H9 (cell line): ENCODE measurements at regions not wholly inside any gene's neighbourhood (a gene's known extent, or its start where the extent isn't known, plus 50 kb on each side); places are given as distances from the start of the nearest gene placed in this dataset.
"Not testable (repeated sequence)": the region's sequence is repeated elsewhere in the genome, so short reads cannot be mapped to it uniquely, and the experiment has no call there.

Experiments used
- DNase-seq: peaks from one replicate; pipeline ENCODE4 v3.0.0-alpha.2; 2017
- H2AFZ ChIP-seq: one replicate; pipeline ENCODE4 v1.6.1; 2013; ENCODE audit warnings: mild to moderate bottlenecking, low read length, control low read depth, moderate library complexity
- H2AK5ac ChIP-seq: 2 replicates; pipeline ENCODE4 v1.6.1; 2013; ENCODE audit warnings: low read length, control low read depth, mixed read lengths; ENCODE audit not compliant: insufficient read length
- H2BK120ac ChIP-seq: one replicate; pipeline ENCODE4 v1.6.1; 2013; ENCODE audit warnings: low read depth, mild to moderate bottlenecking, low read length, control low read depth, inconsistent platforms; ENCODE audit not compliant: poor library complexity, severe bottlenecking
- H2BK12ac ChIP-seq: 2 replicates; pipeline ENCODE4 v1.6.1; 2013; ENCODE audit warnings: low read length, control low read depth, mixed read lengths, low read depth; ENCODE audit not compliant: insufficient read length
- H2BK15ac ChIP-seq: 2 replicates; pipeline ENCODE4 v1.6.1; 2013; ENCODE audit warnings: low read depth, low read length, control low read depth
- H2BK20ac ChIP-seq: one replicate; pipeline ENCODE4 v1.6.1; 2013; ENCODE audit warnings: low read depth, mild to moderate bottlenecking, low read length, control low read depth, inconsistent platforms; ENCODE audit not compliant: poor library complexity, severe bottlenecking
- H2BK5ac ChIP-seq: 2 replicates; pipeline ENCODE4 v1.6.1; 2013; ENCODE audit warnings: low read length, control low read depth, mixed read lengths; ENCODE audit not compliant: insufficient read length
- H3K14ac ChIP-seq: 2 replicates; pipeline ENCODE4 v1.6.1; 2013; ENCODE audit warnings: low read length, control low read depth; ENCODE audit not compliant: insufficient read depth
- H3K18ac ChIP-seq: 2 replicates; pipeline ENCODE4 v1.6.1; 2013; ENCODE audit warnings: low read depth, mild to moderate bottlenecking, mixed read lengths, low read length, control low read depth; ENCODE audit not compliant: insufficient read length
- H3K23ac ChIP-seq: 2 replicates; pipeline ENCODE4 v1.6.1; 2013; ENCODE audit warnings: low read length, control low read depth, mixed read lengths, low read depth; ENCODE audit not compliant: insufficient read length
- H3K23me2 ChIP-seq: 2 replicates; pipeline ENCODE4 v1.6.1; 2013; ENCODE audit warnings: low read depth, mild to moderate bottlenecking, mixed read lengths, low read length, control low read depth; ENCODE audit not compliant: insufficient read length, poor library complexity, severe bottlenecking
- H3K27ac ChIP-seq: 2 replicates; pipeline ENCODE4 v1.5.1; 2013; ENCODE audit warnings: low read length, control low read depth, mixed read lengths, low read depth; ENCODE audit not compliant: insufficient read length
- H3K27me3 ChIP-seq: 2 replicates; pipeline ENCODE4 v1.6.1; 2013; ENCODE audit warnings: low read length, control low read depth, inconsistent platforms; ENCODE audit not compliant: insufficient read depth
- H3K4ac ChIP-seq: 2 replicates; pipeline ENCODE4 v1.6.1; 2013; ENCODE audit warnings: low read depth, mild to moderate bottlenecking, control low read depth, inconsistent platforms, low read length, moderate library complexity
- H3K4me1 ChIP-seq: 2 replicates; pipeline ENCODE4 v1.6.1; 2013; ENCODE audit warnings: low read length, control low read depth, inconsistent platforms; ENCODE audit not compliant: insufficient read depth
- H3K4me2 ChIP-seq: 2 replicates; pipeline ENCODE4 v1.6.1; 2013; ENCODE audit warnings: low read length, control low read depth, mixed read lengths; ENCODE audit not compliant: insufficient read length, insufficient read depth
- H3K56ac ChIP-seq: 2 replicates; pipeline ENCODE4 v1.6.1; 2013; ENCODE audit warnings: low read depth, mild to moderate bottlenecking, mixed read lengths, low read length, control low read depth; ENCODE audit not compliant: insufficient read length
- H3K79me1 ChIP-seq: 2 replicates; pipeline ENCODE4 v1.6.1; 2013; ENCODE audit warnings: low read depth, mild to moderate bottlenecking, moderate library complexity, low read length, control low read depth, inconsistent platforms; ENCODE audit not compliant: insufficient read depth, poor library complexity, severe bottlenecking
- H3K79me2 ChIP-seq: 2 replicates; pipeline ENCODE4 v1.6.1; 2013; ENCODE audit warnings: low read length, control low read depth, inconsistent platforms; ENCODE audit not compliant: insufficient read depth
- H3K9ac ChIP-seq: 2 replicates; pipeline ENCODE4 v1.6.1; 2013; ENCODE audit warnings: low read length, control low read depth, mixed read lengths; ENCODE audit not compliant: insufficient read length; ENCODE audit errors: extremely low read depth
- H3K9me3 ChIP-seq: one replicate; pipeline ENCODE4 v1.6.1; 2013; ENCODE audit warnings: low read depth, low read length, inconsistent platforms; ENCODE audit not compliant: control insufficient read depth
- H3T11ph ChIP-seq: one replicate; pipeline ENCODE4 v1.6.1; 2013; ENCODE audit warnings: mild to moderate bottlenecking, low read length, control low read depth, inconsistent platforms
- H4K20me1 ChIP-seq: one replicate; pipeline ENCODE4 v1.6.1; 2013; ENCODE audit not compliant: control insufficient read depth, insufficient read length, insufficient read depth
- H4K5ac ChIP-seq: 2 replicates; pipeline ENCODE4 v1.6.1; 2013; ENCODE audit warnings: low read depth, mild to moderate bottlenecking, mixed read lengths, low read length, control low read depth; ENCODE audit not compliant: insufficient read length
- H4K8ac ChIP-seq: replicated peaks from 2 replicates; pipeline ENCODE4 v1.6.1; 2013; ENCODE audit warnings: low read length, control low read depth, mixed read lengths, low read depth; ENCODE audit not compliant: insufficient read length
- H4K91ac ChIP-seq: 2 replicates; pipeline ENCODE4 v1.6.1; 2013; ENCODE audit warnings: low read depth, mild to moderate bottlenecking, moderate library complexity, mixed read lengths, low read length, control low read depth; ENCODE audit not compliant: insufficient read length
- H3K27ac Mint-ChIP-seq, 3 experiments: 2 replicates in 2 of 3; 3 replicates in 1 of 3; pipeline ENCODE4 v1.8.0; 2020 to 2021; ENCODE audit warnings: mixed read lengths in 3 of 3, mild to moderate bottlenecking in 1 of 3, moderate library complexity in 1 of 3
- H3K27me3 Mint-ChIP-seq: 2 replicates; pipeline ENCODE4 v1.8.0; 2021; ENCODE audit warnings: low read depth, mild to moderate bottlenecking, moderate library complexity, mixed read lengths
- H3K36me3 Mint-ChIP-seq, 3 experiments: 2 replicates in 2 of 3; 3 replicates in 1 of 3; pipeline ENCODE4 v1.8.0; 2020 to 2021; ENCODE audit warnings: low read depth in 3 of 3, mixed read lengths in 3 of 3; ENCODE audit not compliant: insufficient read depth in 1 of 3
- H3K4me1 Mint-ChIP-seq, 2 experiments: 2 replicates each; pipeline ENCODE4 v1.8.0; 2020; ENCODE audit warnings: mixed read lengths in 2 of 2
- H3K4me3 Mint-ChIP-seq, 2 experiments: 2 replicates in 1 of 2; 3 replicates in 1 of 2; pipeline ENCODE4 v1.8.0; 2020 to 2021; ENCODE audit warnings: mild to moderate bottlenecking in 2 of 2, mixed read lengths in 2 of 2, moderate library complexity in 1 of 2
- H3K9me3 Mint-ChIP-seq, 2 experiments: 2 replicates in 1 of 2; 3 replicates in 1 of 2; pipeline ENCODE4 v1.8.0; 2020; ENCODE audit warnings: mild to moderate bottlenecking in 2 of 2, mixed read lengths in 2 of 2, moderate library complexity in 1 of 2
- CTCF ChIP-seq: fragments of 200-600 bp; sonication (generic); conservative IDR thresholded peaks from 3 replicates; pipeline ENCODE4 v1.8.0; 2021; ENCODE audit warnings: antibody characterized with exemption, mild to moderate bottlenecking
- WGBS: extraction: QIAGEN DNeasy Blood & Tissue Kit; methylation state at CpG from one replicate; pipeline ENCODE4 v1.1.7; 2013; ENCODE audit warnings: missing lambda C conversion rate, low lambda C conversion rate, mixed read lengths; ENCODE audit not compliant: insufficient read length; ENCODE audit errors: extremely low coverage; 5-methylcytosine and 5-hydroxymethylcytosine counted together

- H2BK120ac ChIP-seq, result no peak overlapping the region
- TF ChIP-seq CTCF, result no peak
- H3K4me2 ChIP-seq, result no peak overlapping the region
- no peak overlapping the region for H3K18ac ChIP-seq
- no peak overlapping the region for H3K9ac ChIP-seq
- H3K4ac ChIP-seq, result no peak overlapping the region
- H4K5ac ChIP-seq, result no peak overlapping the region
- no peak overlapping the region for H3K4me3 Mint-ChIP-seq
- H3K9me3 Mint-ChIP-seq, result peaks cover 24 to 28% of the 10 kb centered on the region in 2 experiments
- H3K79me1 ChIP-seq, result no peaks in the 10 kb centered on the region
- no peak overlapping the region for H2AK5ac ChIP-seq
- H2BK12ac ChIP-seq, result no peak overlapping the region
- no CpG with 5 or more reads among the region's 5 CpGs for WGBS
- no peak overlapping the region for H3T11ph ChIP-seq
- H3K27me3 ChIP-seq, result no peaks in the 10 kb centered on the region
- no peaks in the 10 kb centered on the region for H3K4me1 ChIP-seq
- H3K14ac ChIP-seq, result no peak overlapping the region
- no peak overlapping the region for H4K8ac ChIP-seq
- no peak overlapping the region for H4K91ac ChIP-seq
- H3K27ac ChIP-seq, result no peak overlapping the region
- no peaks in the 10 kb centered on the region for H3K4me1 Mint-ChIP-seq
- H2AFZ ChIP-seq, result no peak overlapping the region
- H3K79me2 ChIP-seq, result no peaks in the 10 kb centered on the region
- H3K27ac Mint-ChIP-seq, result no peak overlapping the region
- H3K36me3 Mint-ChIP-seq, result peaks cover 12 to 21% (median 21%) of the 10 kb centered on the region in 3 experiments
- no peak overlapping the region for H2BK15ac ChIP-seq
- H3K27me3 Mint-ChIP-seq, result no peaks in the 10 kb centered on the region
- H2BK5ac ChIP-seq, result no peak overlapping the region
- no peak overlapping the region for H2BK20ac ChIP-seq
- no peaks in the 10 kb centered on the region for H4K20me1 ChIP-seq
- no peak overlapping the region for H3K56ac ChIP-seq
- H3K23me2 ChIP-seq, result no peaks in the 10 kb centered on the region
- H3K23ac ChIP-seq, result no peak overlapping the region
- H3K9me3 ChIP-seq, result peaks cover 13% of the 10 kb centered on the region
- DNase-seq, result no peak
These were observed 239.3 kb upstream of the SGCD start for GRCh38 chr5:156087577-156088110.

- H4K8ac ChIP-seq, H2AFZ ChIP-seq, H4K20me1 ChIP-seq, H2BK15ac ChIP-seq, H3K4me2 ChIP-seq, H3K27ac Mint-ChIP-seq, H2BK12ac ChIP-seq, H3K27ac ChIP-seq, H3K18ac ChIP-seq, H2AK5ac ChIP-seq, H3K4me3 Mint-ChIP-seq, H3K79me1 ChIP-seq, H3K27me3 ChIP-seq, H3K14ac ChIP-seq, H2BK120ac ChIP-seq, H3K23me2 ChIP-seq, H3K4me1 Mint-ChIP-seq, H3K56ac ChIP-seq, H3K79me2 ChIP-seq, H4K91ac ChIP-seq, H3K4ac ChIP-seq, H3K23ac ChIP-seq, H3K9ac ChIP-seq, H3K27me3 Mint-ChIP-seq, DNase-seq, H3T11ph ChIP-seq, H2BK5ac ChIP-seq, H2BK20ac ChIP-seq, H4K5ac ChIP-seq, H3K4me1 ChIP-seq: not testable (repeated sequence)
- peaks cover 12 to 21% (median 21%) of the 10 kb centered on the region in 3 experiments for H3K36me3 Mint-ChIP-seq
- H3K9me3 ChIP-seq, result peaks cover 13% of the 10 kb centered on the region
- WGBS, result no CpG with 5 or more reads among the region's 10 CpGs
- H3K9me3 Mint-ChIP-seq, result peaks cover 24 to 30% of the 10 kb centered on the region in 2 experiments
These were observed 236.7 kb upstream of the SGCD start for GRCh38 chr5:156089955-156090940.
